ENCODE measurements at regions not wholly inside any gene's neighbourhood (a gene's known extent, or its start where the extent isn't known, plus 50 kb on each side); places are given as distances from the start of the nearest gene placed in this dataset.

DNA sequence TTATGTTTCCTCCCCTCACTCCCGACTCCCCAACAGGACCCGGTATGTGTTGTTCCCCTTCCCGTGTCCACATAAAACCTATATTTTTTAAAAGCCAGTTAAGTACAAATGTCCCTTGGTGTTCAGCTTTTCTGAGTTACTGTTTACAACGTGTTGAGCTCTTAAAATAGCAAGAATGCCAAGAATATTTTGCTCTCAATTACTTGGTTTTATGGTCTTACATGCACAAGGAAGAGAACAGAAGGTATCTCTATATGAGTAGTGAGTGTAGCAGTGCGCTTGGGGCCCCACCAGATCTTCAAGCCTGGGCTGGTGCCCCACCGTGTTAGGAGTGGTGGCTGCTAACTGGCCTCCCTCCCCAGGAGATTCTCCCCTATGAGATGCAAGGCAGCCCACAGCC is 75.3 kb downstream of the RIN2 start:
- Histone ChIP-seq H3K9ac (no peak overlapping the region), H3K4me2 (no peak overlapping the region), H4K20me1 (ENCODE audit: insufficient read depth) (no peaks in the 10 kb centered on the region), H3K4me3 (IDR thresholded peaks at IDR 0.05; ENCODE audit: insufficient read depth, low read depth, low read length) (no peak overlapping the region), H3K4me1 (ENCODE audit: low read depth, poor library complexity, severe bottlenecking) (peaks cover 10% of the 10 kb centered on the region), H3K27ac (no peak overlapping the region), H2AFZ (ENCODE audit: low read depth) (no peak overlapping the region), H3K79me2 (ENCODE audit: insufficient read depth, low read depth) (no peaks in the 10 kb centered on the region), H3K36me3 (ENCODE audit: insufficient read depth) (no peaks in the 10 kb centered on the region), H3K27me3 (ENCODE audit: insufficient read depth, low read depth) (no peaks in the 10 kb centered on the region)
- TF ChIP-seq, protein P1, sequence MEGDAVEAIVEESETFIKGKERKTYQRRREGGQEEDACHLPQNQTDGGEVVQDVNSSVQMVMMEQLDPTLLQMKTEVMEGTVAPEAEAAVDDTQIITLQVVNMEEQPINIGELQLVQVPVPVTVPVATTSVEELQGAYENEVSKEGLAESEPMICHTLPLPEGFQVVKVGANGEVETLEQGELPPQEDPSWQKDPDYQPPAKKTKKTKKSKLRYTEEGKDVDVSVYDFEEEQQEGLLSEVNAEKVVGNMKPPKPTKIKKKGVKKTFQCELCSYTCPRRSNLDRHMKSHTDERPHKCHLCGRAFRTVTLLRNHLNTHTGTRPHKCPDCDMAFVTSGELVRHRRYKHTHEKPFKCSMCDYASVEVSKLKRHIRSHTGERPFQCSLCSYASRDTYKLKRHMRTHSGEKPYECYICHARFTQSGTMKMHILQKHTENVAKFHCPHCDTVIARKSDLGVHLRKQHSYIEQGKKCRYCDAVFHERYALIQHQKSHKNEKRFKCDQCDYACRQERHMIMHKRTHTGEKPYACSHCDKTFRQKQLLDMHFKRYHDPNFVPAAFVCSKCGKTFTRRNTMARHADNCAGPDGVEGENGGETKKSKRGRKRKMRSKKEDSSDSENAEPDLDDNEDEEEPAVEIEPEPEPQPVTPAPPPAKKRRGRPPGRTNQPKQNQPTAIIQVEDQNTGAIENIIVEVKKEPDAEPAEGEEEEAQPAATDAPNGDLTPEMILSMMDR (conservative IDR thresholded peaks at IDR 0.05; ENCODE audit: low read depth, low read length): no peak

DNA sequence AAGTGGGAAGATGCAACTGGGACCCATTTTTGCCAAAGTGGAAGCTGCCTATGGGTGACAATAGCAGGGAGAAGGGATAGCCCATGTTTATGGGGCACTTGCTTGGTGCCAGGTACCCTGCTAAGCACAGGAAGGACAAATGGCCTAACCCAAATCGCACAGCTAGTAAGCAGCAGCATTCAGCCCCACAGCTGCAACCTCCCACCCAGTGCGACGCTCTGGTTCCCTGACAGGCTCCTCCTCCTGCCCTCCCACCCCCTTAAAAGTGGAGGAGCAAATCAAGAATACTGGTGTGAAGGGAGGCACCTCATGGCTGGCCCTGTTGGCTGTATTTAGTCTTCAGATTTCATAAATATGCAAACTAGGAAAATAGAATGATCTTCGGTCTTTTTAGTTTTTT is 76.2 kb downstream of the RIN2 start:
- Histone ChIP-seq H3K27me3 (ENCODE audit: insufficient read depth, low read depth) (no peaks in the 10 kb centered on the region), H3K27ac (no peak overlapping the region), H2AFZ (ENCODE audit: low read depth) (no peak overlapping the region), H3K36me3 (ENCODE audit: insufficient read depth) (no peaks in the 10 kb centered on the region), H3K4me1 (ENCODE audit: low read depth, poor library complexity, severe bottlenecking) (peaks cover under 1% of the 10 kb centered on the region), H3K4me2 (no peak overlapping the region), H3K9ac (no peak overlapping the region), H3K4me3 (IDR thresholded peaks at IDR 0.05; ENCODE audit: insufficient read depth, low read depth, low read length) (no peak overlapping the region), H4K20me1 (ENCODE audit: insufficient read depth) (no peaks in the 10 kb centered on the region), H3K79me2 (ENCODE audit: insufficient read depth, low read depth) (no peaks in the 10 kb centered on the region)
- TF ChIP-seq, protein P1 (conservative IDR thresholded peaks at IDR 0.05; ENCODE audit: low read depth, low read length): no peak

DNA sequence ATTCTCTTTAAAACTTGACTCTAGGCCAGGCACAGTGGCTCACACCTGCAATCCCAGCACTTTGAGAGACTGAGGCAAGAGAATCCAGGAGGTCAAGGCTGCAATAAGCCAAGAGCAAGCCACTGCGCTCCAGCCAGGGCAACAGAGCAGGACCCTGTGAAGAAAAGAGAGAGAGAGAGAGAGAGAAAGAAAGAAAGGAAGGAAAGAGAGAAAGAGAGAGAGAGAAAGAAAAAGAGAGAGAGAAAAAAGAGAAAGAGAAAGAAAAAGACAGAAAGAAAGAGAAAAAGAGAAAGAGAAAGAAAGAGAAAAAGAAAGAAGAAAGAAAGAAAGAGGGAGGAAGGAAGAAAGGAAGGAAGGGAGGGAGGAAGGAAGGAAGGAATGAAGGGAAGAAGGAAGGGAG is 76.7 kb downstream of the RIN2 start:
- Histone ChIP-seq H3K79me2 (ENCODE audit: insufficient read depth, low read depth) (no peaks in the 10 kb centered on the region), H4K20me1 (ENCODE audit: insufficient read depth) (no peaks in the 10 kb centered on the region), H3K4me1 (ENCODE audit: low read depth, poor library complexity, severe bottlenecking) (no peaks in the 10 kb centered on the region), H2AFZ (ENCODE audit: low read depth) (no peak overlapping the region), H3K9ac (no peak overlapping the region), H3K4me2 (no peak overlapping the region), H3K4me3 (IDR thresholded peaks at IDR 0.05; ENCODE audit: insufficient read depth, low read depth, low read length) (no peak overlapping the region), H3K27me3 (ENCODE audit: insufficient read depth, low read depth) (no peaks in the 10 kb centered on the region), H3K27ac (no peak overlapping the region), H3K36me3 (ENCODE audit: insufficient read depth) (no peaks in the 10 kb centered on the region)
- TF ChIP-seq, protein P1 (conservative IDR thresholded peaks at IDR 0.05; ENCODE audit: low read depth, low read length): no peak

DNA sequence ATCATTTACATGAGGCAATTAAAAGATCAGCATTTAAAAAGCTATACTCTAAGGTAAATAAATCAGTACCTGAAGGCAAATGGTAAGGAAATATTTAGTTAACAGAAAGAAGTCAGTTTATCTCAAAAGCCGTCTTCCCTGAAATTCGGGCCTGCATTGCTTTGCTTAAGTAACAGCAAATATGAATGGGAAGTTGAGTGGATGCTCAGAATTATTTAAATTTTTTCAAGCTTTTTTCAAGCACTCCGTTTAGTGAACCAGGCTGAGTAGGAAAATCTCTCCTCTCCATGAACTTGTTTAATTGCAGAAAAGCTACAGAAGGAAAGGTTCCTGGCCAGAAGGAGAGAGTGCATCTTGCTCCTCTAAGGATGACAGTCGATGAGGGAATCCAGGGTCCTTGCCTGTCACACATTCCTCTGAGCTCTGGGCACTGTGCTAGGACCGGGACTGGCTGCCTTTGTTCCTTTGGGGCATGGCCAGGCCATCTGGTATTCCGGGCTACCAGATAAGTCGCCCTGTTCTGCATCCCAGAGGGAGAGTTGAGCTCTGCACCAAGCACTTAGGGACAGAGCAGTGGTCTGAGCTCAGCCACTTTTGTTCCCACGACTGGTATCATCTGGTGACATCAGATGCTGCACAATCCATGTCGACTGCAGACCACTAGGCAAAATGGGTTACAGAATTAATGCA is 77.6 kb downstream of the RIN2 start:
- no peak overlapping the region for H3K9ac ChIP-seq
- H3K4me1 ChIP-seq (ENCODE audit: low read depth, poor library complexity, severe bottlenecking): no peaks in the 10 kb centered on the region
- no peak overlapping the region for H3K4me3 ChIP-seq (IDR thresholded peaks at IDR 0.05; ENCODE audit: insufficient read depth, low read depth, low read length)
- H3K4me2 ChIP-seq: no peak overlapping the region
- H2AFZ ChIP-seq (ENCODE audit: low read depth): no peak overlapping the region
- TF ChIP-seq, protein P1 (conservative IDR thresholded peaks at IDR 0.05; ENCODE audit: low read depth, low read length): no peak
- H3K27ac ChIP-seq: no peak overlapping the region
- no peaks in the 10 kb centered on the region for H4K20me1 ChIP-seq (ENCODE audit: insufficient read depth)
- no peaks in the 10 kb centered on the region for H3K36me3 ChIP-seq (ENCODE audit: insufficient read depth)
- no peaks in the 10 kb centered on the region for H3K27me3 ChIP-seq (ENCODE audit: insufficient read depth, low read depth)
- H3K79me2 ChIP-seq (ENCODE audit: insufficient read depth, low read depth): no peaks in the 10 kb centered on the region

Data from KMS-11 (cell line).